ENCODE measurements at regions not wholly inside any gene's neighbourhood (a gene's known extent, or its start where the extent isn't known, plus 50 kb on each side); places are given as distances from the start of the nearest gene placed in this dataset.
"Not testable (repeated sequence)": the region's sequence is repeated elsewhere in the genome, so short reads cannot be mapped to it uniquely, and the experiment has no call there.

DNA sequence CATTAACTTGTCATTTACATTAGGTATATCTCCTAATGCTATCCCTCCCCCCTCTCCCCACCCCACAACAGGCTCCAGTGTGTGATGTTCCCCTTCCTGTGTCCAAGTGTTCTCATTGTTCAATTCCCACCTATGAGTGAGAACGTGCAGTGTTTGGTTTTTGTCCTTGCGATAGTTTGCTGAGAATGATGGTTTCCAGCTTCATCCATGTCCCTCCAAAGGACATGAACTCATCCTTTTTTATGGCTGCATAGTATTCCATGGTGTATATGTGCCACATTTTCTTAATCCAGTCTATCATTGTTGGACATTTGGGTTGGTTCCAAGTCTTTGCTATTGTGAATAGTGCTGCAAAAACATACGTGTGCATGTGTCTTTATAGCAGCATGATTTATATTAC, 60.7 kb upstream of the HOXC13 start:
- not testable (repeated sequence) for DNase-seq

DNA sequence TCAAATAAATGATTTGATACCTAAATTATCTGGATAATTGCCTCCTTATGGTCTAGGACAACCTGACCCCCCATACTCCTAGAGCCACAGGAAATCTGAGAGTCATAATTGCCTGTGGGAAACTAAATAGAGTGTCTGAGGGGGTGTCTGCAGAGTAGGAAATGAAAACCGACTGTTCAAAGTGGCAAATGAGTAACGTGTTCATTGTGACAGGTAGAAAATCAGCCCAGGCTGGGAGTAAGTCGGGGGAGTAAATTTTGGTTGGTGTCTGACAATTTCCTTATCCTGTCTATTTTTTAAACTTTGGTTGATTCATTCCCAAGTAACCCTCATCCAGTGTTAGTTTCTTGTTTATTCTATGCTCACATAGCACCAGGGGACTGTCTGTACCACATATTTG, 51.6 kb upstream of the HOXC13 start:
- DNase-seq = no peak

DNA sequence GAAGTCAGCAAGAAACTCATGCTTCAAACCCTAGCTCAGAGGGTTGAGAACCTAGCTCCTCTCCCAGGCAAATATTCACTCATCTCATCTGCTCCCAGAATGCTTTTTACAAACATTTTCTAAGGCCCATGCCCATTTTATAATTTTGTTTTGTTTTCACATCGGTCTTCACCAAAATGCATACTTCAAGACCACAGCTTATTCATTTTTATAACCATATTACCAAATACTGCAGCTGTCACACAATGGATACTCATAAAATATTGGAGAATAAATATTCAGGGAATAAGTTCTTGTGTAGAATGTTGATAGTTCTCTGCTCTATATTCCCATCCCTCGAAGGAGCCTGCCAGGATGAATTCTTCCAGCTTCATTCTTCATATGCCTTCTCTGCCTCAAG, 50.8 kb upstream of the HOXC13 start:
- DNase-seq = no peak

Data from NCI-H2081 (cell line).